B cell (primary cell): ENCODE measurements at regions not wholly inside any gene's neighbourhood (a gene's known extent, or its start where the extent isn't known, plus 50 kb on each side); places are given as distances from the start of the nearest gene placed in this dataset.

Experiments used
- CTCF ChIP-seq: fragments of 200-600 bp; IDR thresholded peaks from one replicate; pipeline ENCODE4 v1.8.0; 2022; ENCODE audit warnings: antibody characterized with exemption, mild to moderate bottlenecking
- EZH2 ChIP-seq: IDR thresholded peaks from 2 replicates; pipeline ENCODE4 v1.6.1; 2012; ENCODE audit warnings: borderline replicate concordance, low read depth, mild to moderate bottlenecking, moderate library complexity, low read length; ENCODE audit not compliant: insufficient read depth, poor library complexity, severe bottlenecking

DNA sequence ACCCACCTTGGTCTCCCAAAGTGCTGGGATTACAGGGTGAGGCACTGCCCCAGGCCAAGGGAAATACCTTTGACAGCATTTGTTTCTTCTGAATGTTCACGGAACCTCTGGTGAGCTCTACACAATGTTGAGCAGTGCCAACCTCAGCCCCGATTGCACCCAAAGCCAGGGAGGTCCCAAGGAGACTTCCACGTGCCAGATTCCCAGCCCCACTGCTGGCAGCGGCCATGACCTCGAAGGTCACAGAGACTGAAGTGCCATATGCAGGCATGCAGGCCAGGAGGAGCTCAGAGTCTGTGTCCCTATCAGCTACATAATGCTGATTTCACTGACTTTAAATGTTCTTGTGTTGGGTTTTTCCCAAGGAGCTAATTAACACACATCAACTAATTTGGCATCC is 226.4 kb upstream of the FOXF1 start:
- TF ChIP-seq CTCF: no peak
- TF ChIP-seq EZH2: no peak
